ENCODE measurements at regions not wholly inside any gene's neighbourhood (a gene's known extent, or its start where the extent isn't known, plus 50 kb on each side); places are given as distances from the start of the nearest gene placed in this dataset.

DNA sequence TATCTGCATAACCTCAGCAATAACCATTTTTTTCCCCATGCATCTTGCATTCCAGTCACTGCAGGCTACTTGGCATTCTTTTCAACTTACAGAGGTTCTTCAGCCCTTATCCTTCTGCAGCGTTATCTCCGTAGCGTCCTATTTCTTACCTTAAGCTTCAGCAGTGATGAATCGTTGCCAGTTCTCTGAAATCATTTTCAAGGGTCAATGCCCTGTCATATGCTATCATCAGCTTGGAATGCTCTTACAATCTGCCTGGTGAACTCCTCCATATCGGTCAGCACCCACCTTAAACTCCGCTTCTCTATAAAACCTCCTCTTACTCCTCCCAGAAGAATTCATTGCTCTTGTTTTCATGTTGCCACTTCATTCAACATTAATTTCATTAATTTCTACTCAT is 105.1 kb upstream of the DPH5 start:
- TF ChIP-seq, protein P1, sequence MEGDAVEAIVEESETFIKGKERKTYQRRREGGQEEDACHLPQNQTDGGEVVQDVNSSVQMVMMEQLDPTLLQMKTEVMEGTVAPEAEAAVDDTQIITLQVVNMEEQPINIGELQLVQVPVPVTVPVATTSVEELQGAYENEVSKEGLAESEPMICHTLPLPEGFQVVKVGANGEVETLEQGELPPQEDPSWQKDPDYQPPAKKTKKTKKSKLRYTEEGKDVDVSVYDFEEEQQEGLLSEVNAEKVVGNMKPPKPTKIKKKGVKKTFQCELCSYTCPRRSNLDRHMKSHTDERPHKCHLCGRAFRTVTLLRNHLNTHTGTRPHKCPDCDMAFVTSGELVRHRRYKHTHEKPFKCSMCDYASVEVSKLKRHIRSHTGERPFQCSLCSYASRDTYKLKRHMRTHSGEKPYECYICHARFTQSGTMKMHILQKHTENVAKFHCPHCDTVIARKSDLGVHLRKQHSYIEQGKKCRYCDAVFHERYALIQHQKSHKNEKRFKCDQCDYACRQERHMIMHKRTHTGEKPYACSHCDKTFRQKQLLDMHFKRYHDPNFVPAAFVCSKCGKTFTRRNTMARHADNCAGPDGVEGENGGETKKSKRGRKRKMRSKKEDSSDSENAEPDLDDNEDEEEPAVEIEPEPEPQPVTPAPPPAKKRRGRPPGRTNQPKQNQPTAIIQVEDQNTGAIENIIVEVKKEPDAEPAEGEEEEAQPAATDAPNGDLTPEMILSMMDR (IDR thresholded peaks at IDR 0.05), result no peak
- no peak for TF ChIP-seq EP300 (IDR thresholded peaks at IDR 0.05)

All from tibial nerve (tissue), 4 donors.